Right atrium auricular region (tissue), 2 donors: ENCODE measurements at regions not wholly inside any gene's neighbourhood (a gene's known extent, or its start where the extent isn't known, plus 50 kb on each side); places are given as distances from the start of the nearest gene placed in this dataset.

Source experiments
- DNase-seq: peaks from one replicate; pipeline ENCODE4 v3.0.0-alpha.2; 2019; ENCODE audit warnings: low spot score
- H3K27ac ChIP-seq, 2 donors: fragments of 200-600 bp; sonication (generic); 1 replicate in 1 of 2; 2 replicates in 1 of 2; pipeline ENCODE4 v1.5.1; 2016 to 2019
- H3K27me3 ChIP-seq, 2 donors: fragments of 200-600 bp; sonication (generic); one replicate each; pipeline versions ENCODE4 v1.5.1 to v1.6.0; 2017 to 2019
- H3K36me3 ChIP-seq: fragments of 200-600 bp; sonication (generic); one replicate; pipeline ENCODE4 v1.5.1; 2016
- H3K4me1 ChIP-seq, 2 donors: fragments of 200-600 bp; sonication (generic); one replicate each; pipeline versions ENCODE4 v1.5.1 to v1.6.0; 2017 to 2019
- H3K4me3 ChIP-seq, 2 donors: fragments of 200-600 bp; sonication (generic); 1 replicate in 1 of 2; 2 replicates in 1 of 2; pipeline ENCODE4 v1.5.1; 2017 to 2019; ENCODE audit warnings: mild to moderate bottlenecking in 1 of 2, moderate library complexity in 1 of 2
- H3K9me3 ChIP-seq, 2 donors: fragments of 200-600 bp; sonication (generic); one replicate each; pipeline ENCODE4 v1.5.1; 2019
- TF ChIP-seq, protein P1 (sequence below), 2 donors: fragments of 200-600 bp; sonication (generic); IDR thresholded peaks; one replicate each; pipeline ENCODE4 v1.5.1; 2019; ENCODE audit warnings: antibody characterized with exemption in 2 of 2

DNA sequence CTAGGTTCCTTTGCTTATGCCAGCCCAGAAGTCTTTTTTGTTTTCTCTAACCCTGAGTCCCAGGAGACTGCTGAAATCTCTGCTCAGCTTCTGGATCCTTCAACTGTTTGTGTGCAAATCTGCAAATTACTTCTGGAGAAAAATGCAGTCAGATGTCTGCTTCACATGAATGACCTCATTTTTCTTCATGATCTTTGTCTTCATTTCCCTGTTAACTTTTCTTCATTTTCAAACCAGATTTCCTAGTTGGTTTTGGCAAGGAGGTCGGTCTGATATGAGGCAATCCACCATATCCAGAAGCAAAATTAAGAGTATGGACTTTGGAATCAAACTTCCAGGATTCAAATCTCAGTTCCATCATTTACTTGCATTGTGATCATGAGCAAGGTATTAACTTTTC lies 66.8 kb downstream of the ZNF503 start:
- TF ChIP-seq, protein P1, sequence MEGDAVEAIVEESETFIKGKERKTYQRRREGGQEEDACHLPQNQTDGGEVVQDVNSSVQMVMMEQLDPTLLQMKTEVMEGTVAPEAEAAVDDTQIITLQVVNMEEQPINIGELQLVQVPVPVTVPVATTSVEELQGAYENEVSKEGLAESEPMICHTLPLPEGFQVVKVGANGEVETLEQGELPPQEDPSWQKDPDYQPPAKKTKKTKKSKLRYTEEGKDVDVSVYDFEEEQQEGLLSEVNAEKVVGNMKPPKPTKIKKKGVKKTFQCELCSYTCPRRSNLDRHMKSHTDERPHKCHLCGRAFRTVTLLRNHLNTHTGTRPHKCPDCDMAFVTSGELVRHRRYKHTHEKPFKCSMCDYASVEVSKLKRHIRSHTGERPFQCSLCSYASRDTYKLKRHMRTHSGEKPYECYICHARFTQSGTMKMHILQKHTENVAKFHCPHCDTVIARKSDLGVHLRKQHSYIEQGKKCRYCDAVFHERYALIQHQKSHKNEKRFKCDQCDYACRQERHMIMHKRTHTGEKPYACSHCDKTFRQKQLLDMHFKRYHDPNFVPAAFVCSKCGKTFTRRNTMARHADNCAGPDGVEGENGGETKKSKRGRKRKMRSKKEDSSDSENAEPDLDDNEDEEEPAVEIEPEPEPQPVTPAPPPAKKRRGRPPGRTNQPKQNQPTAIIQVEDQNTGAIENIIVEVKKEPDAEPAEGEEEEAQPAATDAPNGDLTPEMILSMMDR (IDR thresholded peaks at IDR 0.05) = no peak
- DNase-seq = no peak
- no peaks in the 10 kb centered on the region for H3K9me3 ChIP-seq
- no peaks in the 10 kb centered on the region for H3K4me1 ChIP-seq
- H3K27me3 ChIP-seq = no peaks in the 10 kb centered on the region
- no peak overlapping the region for H3K27ac ChIP-seq
- H3K36me3 ChIP-seq = no peaks in the 10 kb centered on the region
- H3K4me3 ChIP-seq = no peak overlapping the region

DNA sequence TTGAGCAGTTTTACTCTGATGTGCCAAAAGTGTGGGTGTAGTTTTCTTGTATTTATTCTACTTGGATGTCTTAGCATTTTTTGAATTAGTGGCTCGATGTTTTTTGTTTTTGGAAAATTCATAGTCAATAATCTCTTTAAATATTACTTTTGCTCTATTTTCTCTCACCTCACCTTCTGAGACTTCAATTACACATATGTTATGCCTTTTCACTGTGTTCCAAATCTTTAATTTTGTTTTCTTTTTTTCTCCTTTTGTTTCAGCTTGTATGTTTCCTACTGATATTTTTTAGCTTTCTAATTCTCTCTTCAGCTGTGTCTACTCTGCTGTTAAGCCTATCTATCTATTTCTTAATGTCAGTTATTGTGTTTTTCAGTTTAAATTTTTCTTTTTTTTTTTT lies 69.5 kb downstream of the ZNF503 start:
- DNase-seq = no peak
- TF ChIP-seq, protein P1 (IDR thresholded peaks at IDR 0.05) = no peak
- Histone ChIP-seq H3K9me3 (no peaks in the 10 kb centered on the region), H3K27ac (no peak overlapping the region), H3K4me3 (no peak overlapping the region), H3K27me3 (no peaks in the 10 kb centered on the region), H3K4me1 (no peaks in the 10 kb centered on the region), H3K36me3 (no peaks in the 10 kb centered on the region)

DNA sequence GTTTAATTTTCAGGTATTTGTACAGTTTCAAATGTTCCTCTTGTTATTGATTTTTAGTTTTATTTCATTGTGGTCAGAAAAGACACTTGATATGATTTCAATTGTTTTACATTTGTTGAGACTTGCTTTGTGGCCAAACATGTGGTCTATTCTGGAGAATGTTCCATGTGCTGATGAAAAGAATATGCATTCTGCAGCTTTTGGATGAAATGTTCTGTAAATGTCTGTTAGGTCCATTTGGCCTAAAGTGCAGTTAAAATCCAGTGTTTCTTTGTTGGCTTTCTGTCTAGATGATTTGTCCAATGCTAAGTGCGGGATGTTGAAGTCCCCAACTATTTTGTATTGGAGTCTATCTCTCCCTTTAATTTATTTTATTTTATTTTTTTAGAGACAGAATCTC lies 70.5 kb downstream of the ZNF503 start:
- no peaks in the 10 kb centered on the region for H3K27me3 ChIP-seq
- no peak overlapping the region for H3K4me3 ChIP-seq
- H3K9me3 ChIP-seq = no peaks in the 10 kb centered on the region
- TF ChIP-seq, protein P1 (IDR thresholded peaks at IDR 0.05) = no peak
- H3K36me3 ChIP-seq = no peaks in the 10 kb centered on the region
- no peaks in the 10 kb centered on the region for H3K4me1 ChIP-seq
- no peak for DNase-seq
- H3K27ac ChIP-seq = no peak overlapping the region

DNA sequence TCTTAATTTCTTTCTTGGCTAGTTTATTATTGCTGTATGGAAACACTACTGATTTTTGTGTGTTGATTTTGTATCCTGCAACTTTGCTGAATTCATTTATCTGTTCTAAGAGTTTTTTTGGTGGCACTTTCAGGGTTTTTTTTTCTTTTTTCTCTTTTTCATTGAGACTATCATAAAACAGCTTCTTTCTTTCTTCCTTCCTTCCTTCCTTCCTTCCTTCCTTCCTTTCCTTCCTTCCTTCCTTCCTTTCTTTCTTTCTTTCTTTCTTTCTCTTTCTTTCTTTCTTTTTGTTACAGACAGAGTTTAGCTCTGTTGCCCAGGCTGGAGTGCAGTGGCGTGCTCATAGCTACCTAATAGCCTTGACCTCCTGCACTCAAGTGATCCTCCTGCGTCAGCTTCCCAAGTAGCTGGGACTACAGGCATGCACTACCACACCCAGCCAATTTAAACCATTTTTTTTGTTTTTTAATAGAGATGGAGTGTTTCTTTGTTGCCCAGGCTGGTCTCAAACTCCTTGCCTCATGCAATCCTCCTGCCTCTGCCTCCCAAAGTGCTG lies 72.3 kb downstream of the ZNF503 start:
- H3K27me3 ChIP-seq = no peaks in the 10 kb centered on the region
- DNase-seq = no peak
- TF ChIP-seq, protein P1 (IDR thresholded peaks at IDR 0.05) = no peak
- H3K27ac ChIP-seq = no peak overlapping the region
- H3K36me3 ChIP-seq = no peaks in the 10 kb centered on the region
- H3K4me3 ChIP-seq = no peak overlapping the region
- no peaks in the 10 kb centered on the region for H3K9me3 ChIP-seq
- H3K4me1 ChIP-seq = no peaks in the 10 kb centered on the region

DNA sequence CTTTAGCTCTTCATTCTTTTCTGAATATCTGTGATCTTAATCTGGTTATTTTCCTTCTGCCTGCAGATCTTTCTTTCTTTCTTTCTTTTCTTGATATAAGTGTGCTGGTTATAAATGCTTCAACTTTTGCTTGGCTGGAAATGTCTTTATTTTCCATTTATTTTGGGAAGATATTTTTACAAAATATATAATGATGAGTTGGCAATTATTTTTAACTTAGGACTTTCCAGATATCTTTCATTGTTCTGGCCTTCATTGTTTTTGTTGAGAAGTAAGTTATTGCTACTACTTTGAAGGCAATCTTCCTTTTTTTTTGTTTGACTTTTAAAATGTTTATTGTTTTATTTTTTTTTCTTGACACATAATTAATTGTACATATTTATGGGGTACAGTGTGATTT lies 75.3 kb downstream of the ZNF503 start:
- TF ChIP-seq, protein P1 (IDR thresholded peaks at IDR 0.05) = no peak
- peaks cover 0 to 4% of the 10 kb centered on the region in 2 donors for H3K9me3 ChIP-seq
- no peaks in the 10 kb centered on the region for H3K36me3 ChIP-seq
- no peak overlapping the region for H3K4me3 ChIP-seq
- DNase-seq = no peak
- H3K4me1 ChIP-seq = no peaks in the 10 kb centered on the region
- H3K27ac ChIP-seq = no peak overlapping the region
- no peaks in the 10 kb centered on the region for H3K27me3 ChIP-seq

DNA sequence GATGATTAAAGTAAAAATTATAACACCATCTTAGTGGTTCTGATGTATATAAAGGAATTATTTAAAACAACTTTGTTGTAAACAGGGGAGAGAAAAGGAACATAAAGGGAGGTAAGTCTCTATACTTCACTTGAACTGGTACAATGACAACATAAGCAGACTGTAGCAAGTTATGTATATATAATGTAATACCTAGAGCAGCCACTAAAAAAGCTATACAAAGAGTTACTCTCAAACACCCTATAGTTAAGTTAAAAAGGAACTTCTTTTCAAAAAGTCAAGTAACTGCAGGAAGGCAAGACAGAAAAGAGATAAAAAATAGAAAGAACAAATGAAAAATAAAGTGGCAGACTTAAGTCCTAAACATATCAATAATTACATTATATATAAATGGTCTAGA lies 82.3 kb downstream of the ZNF503 start:
- Histone ChIP-seq H3K9me3 (peaks cover 0 to 29% of the 10 kb centered on the region in 2 donors), H3K36me3 (no peaks in the 10 kb centered on the region), H3K27me3 (no peaks in the 10 kb centered on the region), H3K4me1 (no peaks in the 10 kb centered on the region), H3K27ac (no peak overlapping the region), H3K4me3 (no peak overlapping the region)
- no peak for DNase-seq
- TF ChIP-seq, protein P1 (IDR thresholded peaks at IDR 0.05) = peak in 1 of 2 donors; percentile 25
